CD8-positive, alpha-beta memory T cell (primary cell): ENCODE measurements at regions not wholly inside any gene's neighbourhood (a gene's known extent, or its start where the extent isn't known, plus 50 kb on each side); places are given as distances from the start of the nearest gene placed in this dataset.

Source experiments
- CTCF ChIA-PET: fragments of 350-600 bp; sonication (Branson Sonifier 250); formaldehyde crosslinking; loops from one replicate; lab custom pipeline; 2021; ENCODE audit warnings: antibody characterized with exemption; lab: Charles Lee
- POLR2A ChIA-PET: fragments of 350-600 bp; sonication (Branson Sonifier 250); formaldehyde crosslinking; loops from one replicate; lab custom pipeline; 2021; ENCODE audit warnings: antibody characterized with exemption; lab: Charles Lee
- DNase-seq, 5 donors: peaks; one replicate each; pipeline versions ENCODE4 v3.0.0 to v3.0.0-alpha.2; 2020 to 2022; ENCODE audit warnings: mixed read lengths in 1 of 5
- H3K27ac ChIP-seq: one replicate; pipeline ENCODE4 v1.7.0; 2013; ENCODE audit warnings: low read depth, mild to moderate bottlenecking, low read length, moderate library complexity
- H3K27me3 ChIP-seq: 2 replicates; pipeline ENCODE4 v1.7.0; 2013; ENCODE audit warnings: low read length, mild to moderate bottlenecking; ENCODE audit not compliant: insufficient read depth, poor library complexity, severe bottlenecking
- H3K36me3 ChIP-seq: 2 replicates; pipeline ENCODE4 v1.7.0; 2013; ENCODE audit warnings: mild to moderate bottlenecking, low read length, moderate library complexity; ENCODE audit not compliant: insufficient read depth
- H3K4me1 ChIP-seq: 2 replicates; pipeline ENCODE4 v1.7.0; 2013; ENCODE audit warnings: mild to moderate bottlenecking, low read length, moderate library complexity; ENCODE audit not compliant: insufficient read depth
- H3K4me3 ChIP-seq: 2 replicates; pipeline ENCODE4 v1.7.0; 2013; ENCODE audit warnings: mild to moderate bottlenecking, low read length
- H3K9me3 ChIP-seq: 2 replicates; pipeline ENCODE4 v1.7.0; 2013; ENCODE audit warnings: mild to moderate bottlenecking, low read length
- H3K27ac Mint-ChIP-seq, 8 donors: one replicate each; pipeline ENCODE4 v1.8.0; 2020 to 2021; ENCODE audit warnings: mixed read lengths in 8 of 8, mild to moderate bottlenecking in 6 of 8, inconsistent platforms in 3 of 8, moderate library complexity in 3 of 8
- H3K27me3 Mint-ChIP-seq, 2 donors: one replicate each; pipeline ENCODE4 v1.8.0; 2020 to 2021; ENCODE audit warnings: mixed read lengths in 2 of 2, mild to moderate bottlenecking in 1 of 2, moderate library complexity in 1 of 2
- H3K36me3 Mint-ChIP-seq, 3 donors: one replicate each; pipeline ENCODE4 v1.8.0; 2020 to 2021; ENCODE audit warnings: mixed read lengths in 3 of 3, inconsistent platforms in 1 of 3, mild to moderate bottlenecking in 1 of 3
- H3K4me1 Mint-ChIP-seq, 3 donors: one replicate each; pipeline ENCODE4 v1.8.0; 2020 to 2021; ENCODE audit warnings: mixed read lengths in 3 of 3, inconsistent platforms in 1 of 3, mild to moderate bottlenecking in 1 of 3
- H3K4me3 Mint-ChIP-seq, 7 donors: one replicate each; pipeline ENCODE4 v1.8.0; 2020 to 2021; ENCODE audit warnings: mixed read lengths in 7 of 7, mild to moderate bottlenecking in 6 of 7, moderate library complexity in 4 of 7, inconsistent platforms in 2 of 7
- H3K9me3 Mint-ChIP-seq, 5 donors: one replicate each; pipeline ENCODE4 v1.8.0; 2020 to 2022; ENCODE audit warnings: mixed read lengths in 5 of 5, mild to moderate bottlenecking in 3 of 5, moderate library complexity in 2 of 5, inconsistent platforms in 1 of 5

DNA sequence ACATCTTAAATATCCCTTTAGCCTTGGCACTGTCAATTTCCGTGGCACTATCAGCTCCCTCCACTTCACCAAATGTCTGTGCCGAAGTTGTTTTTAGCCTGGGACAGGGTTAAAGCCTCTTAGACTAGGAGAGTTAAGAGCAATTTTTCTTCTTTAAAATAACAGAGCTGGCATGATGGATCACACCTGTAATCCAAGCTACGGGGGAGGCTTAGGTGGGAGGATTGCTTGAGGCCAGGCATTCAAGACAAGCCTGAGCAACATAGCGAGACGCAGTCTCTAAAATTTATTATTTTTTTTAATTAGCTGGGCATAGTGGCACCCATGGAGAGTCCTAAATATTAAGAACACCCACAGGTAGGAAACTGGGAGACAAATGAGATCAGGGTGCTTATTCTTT lies 209.8 kb upstream of the MAGEB18 start:
- Mint-ChIP-seq H3K4me3 (no peak overlapping the region), H3K36me3 (peaks cover 0 to 1% (median 0%) of the 10 kb centered on the region in 3 donors), H3K9me3 (peaks cover 0 to 6% (median 4%) of the 10 kb centered on the region in 5 donors), H3K4me1 (no peaks in the 10 kb centered on the region), H3K27me3 (no peaks in the 10 kb centered on the region), H3K27ac (no peak overlapping the region)
- Histone ChIP-seq H3K4me1 (no peaks in the 10 kb centered on the region), H3K4me3 (no peak overlapping the region), H3K9me3 (no peaks in the 10 kb centered on the region), H3K27me3 (no peaks in the 10 kb centered on the region), H3K36me3 (no peaks in the 10 kb centered on the region), H3K27ac (no peak overlapping the region)
- ChIA-PET CTCF (no interaction called here), POLR2A (no interaction called here)
- DNase-seq = no peak

DNA sequence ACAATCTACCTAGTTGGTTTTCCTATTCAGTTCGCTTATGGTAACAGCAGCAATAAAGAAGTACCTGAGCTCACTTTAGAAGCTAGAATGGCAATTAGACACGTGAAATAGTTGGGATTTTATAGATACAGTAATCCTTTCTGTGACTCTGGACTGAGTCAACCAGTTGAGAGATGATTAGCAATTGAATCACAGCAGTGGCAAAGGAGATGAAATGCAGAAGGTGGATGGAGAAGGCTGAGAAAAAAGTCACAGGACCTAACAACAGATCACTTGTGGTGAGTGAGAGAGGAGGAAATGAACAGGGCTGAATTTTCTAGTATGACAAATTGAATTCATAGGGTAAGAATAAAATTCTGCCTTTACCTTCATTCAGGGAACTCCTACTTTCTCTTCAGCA lies 197.1 kb upstream of the MAGEB18 start:
- H3K27me3 ChIP-seq = no peaks in the 10 kb centered on the region
- Mint-ChIP-seq H3K9me3 (peaks cover 0 to 15% (median 11%) of the 10 kb centered on the region in 5 donors), H3K36me3 (no peaks in the 10 kb centered on the region), H3K27ac (no peak overlapping the region), H3K27me3 (no peaks in the 10 kb centered on the region), H3K4me3 (no peak overlapping the region), H3K4me1 (no peaks in the 10 kb centered on the region)
- H3K4me3 ChIP-seq = no peak overlapping the region
- H3K27ac ChIP-seq = no peak overlapping the region
- no peaks in the 10 kb centered on the region for H3K4me1 ChIP-seq
- POLR2A ChIA-PET = no interaction called here
- no peaks in the 10 kb centered on the region for H3K36me3 ChIP-seq
- CTCF ChIA-PET = no interaction called here
- no peak for DNase-seq
- no peaks in the 10 kb centered on the region for H3K9me3 ChIP-seq

DNA sequence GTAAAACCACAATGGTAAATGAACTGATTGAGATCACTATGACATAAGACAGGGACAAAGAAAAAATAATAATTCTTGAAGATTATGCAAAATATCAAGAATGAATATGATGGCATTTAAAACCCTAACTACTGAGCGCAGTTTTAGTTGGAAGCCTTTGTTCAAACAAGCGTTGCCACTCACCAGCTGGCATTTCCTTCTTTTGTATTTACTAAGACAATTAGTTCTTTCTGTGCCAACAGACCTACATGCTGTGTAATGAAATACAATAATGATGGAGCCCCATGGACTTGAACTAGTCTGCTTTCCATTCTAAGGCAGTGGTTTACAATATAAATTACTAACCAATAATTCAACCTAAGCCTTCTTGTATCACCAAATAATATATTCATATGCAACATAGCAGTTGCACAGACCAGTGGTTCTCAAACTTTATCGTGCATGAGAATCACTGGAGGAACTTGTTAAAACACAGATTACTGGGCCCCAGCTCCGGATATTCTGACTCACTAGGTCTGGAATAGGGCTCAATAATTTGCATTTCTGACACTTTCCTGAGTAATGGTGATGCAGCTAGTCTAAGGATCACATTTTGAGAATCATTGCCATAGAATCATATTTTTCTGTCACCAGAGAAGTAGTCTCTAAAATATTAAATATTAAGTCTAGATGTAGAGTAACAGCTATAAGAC lies 196.4 kb upstream of the MAGEB18 start:
- POLR2A ChIA-PET = no interaction called here
- CTCF ChIA-PET = no interaction called here

DNA sequence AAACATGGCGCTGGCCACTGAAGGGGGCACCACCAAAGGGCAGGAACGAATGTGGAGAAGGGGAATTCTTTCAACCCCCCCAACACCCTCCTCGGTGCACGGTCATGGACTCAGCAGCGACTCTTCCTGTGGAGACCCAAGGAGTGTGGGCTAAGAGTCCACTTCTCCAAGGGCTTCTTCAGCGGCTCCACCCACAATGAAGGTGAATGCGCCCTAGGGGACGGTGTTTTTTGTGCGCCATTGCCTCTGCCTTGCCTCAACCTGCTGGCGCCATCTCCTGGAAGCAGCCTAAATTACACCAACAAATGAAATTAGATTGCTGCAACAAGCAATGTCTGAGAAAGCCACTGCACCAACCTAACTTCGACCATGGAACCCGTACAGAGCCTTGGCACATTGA lies 169.2 kb upstream of the MAGEB18 start:
- no peaks in the 10 kb centered on the region for H3K36me3 Mint-ChIP-seq
- H3K9me3 Mint-ChIP-seq = peaks cover 4 to 12% (median 10%) of the 10 kb centered on the region in 5 donors
- ChIA-PET POLR2A (no interaction called here), CTCF (no interaction called here)
- H3K27ac Mint-ChIP-seq = no peak overlapping the region
- H3K9me3 ChIP-seq = no peaks in the 10 kb centered on the region
- H3K36me3 ChIP-seq = no peaks in the 10 kb centered on the region
- H3K27me3 ChIP-seq = no peaks in the 10 kb centered on the region
- no peak for DNase-seq
- H3K4me3 Mint-ChIP-seq = no peak overlapping the region
- H3K4me1 ChIP-seq = no peaks in the 10 kb centered on the region
- H3K27me3 Mint-ChIP-seq = peaks cover 0 to 1% of the 10 kb centered on the region in 2 donors
- H3K4me1 Mint-ChIP-seq = no peaks in the 10 kb centered on the region
- H3K4me3 ChIP-seq = no peak overlapping the region
- H3K27ac ChIP-seq = no peak overlapping the region

More for the DNA sequence above, 196.4 kb upstream of the MAGEB18 start:
- Histone ChIP-seq H3K36me3 (no peaks in the 10 kb centered on the region), H3K4me3 (no peak overlapping the region), H3K4me1 (no peaks in the 10 kb centered on the region), H3K27me3 (no peaks in the 10 kb centered on the region), H3K27ac (no peak overlapping the region), H3K9me3 (no peaks in the 10 kb centered on the region)
- no peak for DNase-seq
- no peaks in the 10 kb centered on the region for H3K27me3 Mint-ChIP-seq
- H3K27ac Mint-ChIP-seq = no peak overlapping the region
- H3K4me3 Mint-ChIP-seq = no peak overlapping the region
- H3K9me3 Mint-ChIP-seq = peaks cover 0 to 17% (median 14%) of the 10 kb centered on the region in 5 donors
- H3K4me1 Mint-ChIP-seq = no peaks in the 10 kb centered on the region
- H3K36me3 Mint-ChIP-seq = no peaks in the 10 kb centered on the region

DNA sequence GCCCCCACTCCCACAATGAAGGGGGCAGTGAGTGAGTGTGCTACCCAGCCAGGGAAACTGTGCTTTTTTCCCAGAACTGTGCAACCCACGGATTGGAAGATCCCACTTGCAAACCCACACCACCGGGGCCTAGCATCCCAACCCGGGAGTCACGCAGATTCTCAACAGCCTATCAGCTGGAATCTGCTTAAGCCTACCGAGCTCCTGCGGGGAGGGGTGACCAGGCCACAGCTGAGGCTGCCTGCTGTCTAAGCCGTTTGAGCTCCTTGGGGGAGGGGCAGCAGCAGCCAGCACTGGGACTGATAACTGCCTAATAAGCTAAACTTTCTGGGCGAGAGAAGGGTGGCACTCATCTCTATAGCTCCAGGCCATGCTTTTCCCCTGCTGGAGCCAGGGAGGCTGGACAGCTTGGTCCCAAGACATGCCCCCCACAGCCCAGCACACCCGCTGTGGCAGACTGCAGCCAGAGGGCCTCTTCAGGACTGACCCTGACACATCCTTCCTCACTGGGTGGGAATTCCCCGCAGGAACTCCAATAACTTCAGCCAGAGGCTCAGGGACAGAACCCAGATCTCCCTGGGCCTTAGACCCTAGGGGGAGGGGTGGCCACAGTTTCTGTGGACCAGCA lies 161.3 kb upstream of the MAGEB18 start:
- Histone ChIP-seq H3K36me3 (no peaks in the 10 kb centered on the region), H3K27ac (no peak overlapping the region), H3K9me3 (no peaks in the 10 kb centered on the region), H3K4me3 (no peak overlapping the region), H3K27me3 (no peaks in the 10 kb centered on the region), H3K4me1 (no peaks in the 10 kb centered on the region)
- no peak for DNase-seq
- ChIA-PET POLR2A (no interaction called here), CTCF (no interaction called here)
- Mint-ChIP-seq H3K27me3 (no peaks in the 10 kb centered on the region), H3K27ac (no peak overlapping the region), H3K4me3 (no peak overlapping the region), H3K36me3 (peaks cover 0 to 1% (median 0%) of the 10 kb centered on the region in 3 donors), H3K9me3 (peaks cover 6 to 13% (median 8%) of the 10 kb centered on the region in 5 donors), H3K4me1 (no peaks in the 10 kb centered on the region)

DNA sequence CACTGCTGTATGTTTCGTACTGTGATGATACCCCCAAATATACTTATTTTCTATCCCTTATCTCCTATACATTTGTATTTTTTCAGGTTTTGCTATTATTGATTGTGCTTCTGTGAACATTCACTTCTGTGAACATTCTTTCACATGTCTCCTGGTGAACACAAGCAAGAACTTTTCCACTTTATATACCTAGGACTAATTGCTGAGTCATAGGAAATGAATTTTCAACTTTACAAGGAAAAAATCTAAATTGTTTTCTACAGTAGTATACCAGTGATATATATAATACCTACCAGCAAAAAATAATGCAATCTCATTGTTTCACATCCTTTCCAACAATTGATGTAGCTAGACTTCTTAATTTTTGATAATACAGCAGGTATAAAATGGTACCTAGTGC lies 139.5 kb upstream of the MAGEB18 start:
- Mint-ChIP-seq H3K9me3 (peaks cover 0 to 4% (median 0%) of the 10 kb centered on the region in 5 donors), H3K27me3 (no peaks in the 10 kb centered on the region), H3K4me1 (no peaks in the 10 kb centered on the region), H3K27ac (no peak overlapping the region), H3K36me3 (no peaks in the 10 kb centered on the region), H3K4me3 (no peak overlapping the region)
- H3K4me1 ChIP-seq = no peaks in the 10 kb centered on the region
- H3K4me3 ChIP-seq = no peak overlapping the region
- ChIA-PET CTCF (no interaction called here), POLR2A (no interaction called here)
- no peak overlapping the region for H3K27ac ChIP-seq
- no peaks in the 10 kb centered on the region for H3K9me3 ChIP-seq
- DNase-seq = no peak
- H3K36me3 ChIP-seq = no peaks in the 10 kb centered on the region
- no peaks in the 10 kb centered on the region for H3K27me3 ChIP-seq

DNA sequence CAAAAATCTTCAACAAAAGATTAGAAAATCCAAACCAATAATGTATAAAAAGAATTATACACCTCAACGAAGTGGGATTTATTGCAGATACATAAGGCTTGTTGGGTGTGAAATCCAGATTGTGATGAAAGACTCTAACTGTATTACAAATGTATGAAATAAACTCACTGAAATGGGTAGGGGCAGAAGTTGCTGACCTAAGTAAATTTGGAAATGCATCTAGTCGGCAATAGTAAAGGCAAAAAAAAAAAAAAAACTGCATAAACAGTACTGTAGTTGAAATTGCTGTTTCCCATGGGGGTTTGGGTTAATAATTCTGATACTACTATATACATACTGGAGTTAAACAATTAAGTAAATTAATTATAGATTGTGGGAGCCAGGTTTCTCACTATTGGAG lies 130.7 kb upstream of the MAGEB18 start:
- no peak for DNase-seq
- ChIA-PET POLR2A (no interaction called here), CTCF (no interaction called here)
- no peaks in the 10 kb centered on the region for H3K9me3 ChIP-seq
- Mint-ChIP-seq H3K9me3 (peaks cover 0 to 12% (median 8%) of the 10 kb centered on the region in 5 donors), H3K4me1 (no peaks in the 10 kb centered on the region), H3K4me3 (no peak overlapping the region), H3K27ac (no peak overlapping the region), H3K27me3 (no peaks in the 10 kb centered on the region), H3K36me3 (no peaks in the 10 kb centered on the region)
- H3K27me3 ChIP-seq = no peaks in the 10 kb centered on the region
- no peak overlapping the region for H3K4me3 ChIP-seq
- H3K4me1 ChIP-seq = no peaks in the 10 kb centered on the region
- H3K27ac ChIP-seq = no peak overlapping the region
- H3K36me3 ChIP-seq = no peaks in the 10 kb centered on the region

DNA sequence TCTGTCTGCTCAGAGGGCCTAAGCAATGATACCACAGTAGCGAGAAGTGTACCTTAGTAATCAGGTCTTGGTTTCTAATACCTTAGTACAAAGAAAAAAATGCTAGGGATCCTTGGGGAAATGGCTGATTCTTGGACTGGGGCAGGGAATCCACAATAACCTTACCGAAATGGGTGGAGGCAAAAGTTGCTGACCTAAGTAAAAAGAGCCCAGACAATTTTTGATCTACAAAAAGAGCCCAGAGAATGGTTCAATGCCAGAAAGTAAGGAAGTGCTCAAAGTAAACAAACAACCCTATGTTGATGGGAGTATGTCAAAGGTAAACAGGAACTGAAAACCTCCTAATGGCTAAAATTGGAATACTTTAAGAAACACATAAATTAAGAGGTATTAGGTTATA lies 130.1 kb upstream of the MAGEB18 start:
- ChIA-PET POLR2A (no interaction called here), CTCF (no interaction called here)
- Histone ChIP-seq H3K36me3 (no peaks in the 10 kb centered on the region), H3K4me3 (no peak overlapping the region), H3K27me3 (no peaks in the 10 kb centered on the region), H3K27ac (no peak overlapping the region), H3K4me1 (no peaks in the 10 kb centered on the region), H3K9me3 (no peaks in the 10 kb centered on the region)
- Mint-ChIP-seq H3K36me3 (no peaks in the 10 kb centered on the region), H3K27ac (no peak overlapping the region), H3K4me1 (no peaks in the 10 kb centered on the region), H3K9me3 (peaks cover 0 to 11% (median 8%) of the 10 kb centered on the region in 5 donors), H3K27me3 (no peaks in the 10 kb centered on the region), H3K4me3 (no peak overlapping the region)
- no peak for DNase-seq
